HCT116 (cell line): ENCODE measurements at regions not wholly inside any gene's neighbourhood (a gene's known extent, or its start where the extent isn't known, plus 50 kb on each side); places are given as distances from the start of the nearest gene placed in this dataset.

Experiments used
- ATAC-seq: fragments of 200-7000 bp; cut with Tn5 transposase; 2 replicates; pipeline ENCODE4 v1.9.1; 2020; ENCODE audit warnings: mild to moderate bottlenecking, moderate library complexity
- BruUV-seq: library from RNA; stranded (reverse); fragments of 400-500 nt; replicated peaks from 2 replicates; lab custom pipeline; 2021; lab: Mats Ljungman, UMichigan
- CTCF ChIA-PET: fragments of 300-600 bp; sonication (Branson Sonifier 250); formaldehyde crosslinking; loops from one replicate; lab custom pipeline; 2021; ENCODE audit warnings: antibody characterized with exemption; lab: Charles Lee
- POLR2A ChIA-PET: fragments of 300-600, 350-600 bp; sonication (Branson Sonifier 250); formaldehyde crosslinking; loops from one replicate; lab custom pipeline; 2021; ENCODE audit warnings: antibody characterized with exemption; lab: Charles Lee
- RAD21 ChIA-PET, 2 experiments: fragments of 300-600 bp; sonication (Branson Sonifier 250); formaldehyde crosslinking; loops; one replicate each; lab custom pipeline; 2023; ENCODE audit warnings: low total read pairs in 2 of 2; ENCODE audit not compliant: uncharacterized antibody in 2 of 2, unreplicated experiment in 2 of 2, low non-redundant PET in 1 of 2; lab: Charles Lee
- DNase-seq: peaks from one replicate; pipeline ENCODE4 v3.0.0-alpha.2; 2010; ENCODE audit warnings: low read depth, low spot score
- H2AFZ ChIP-seq: fragments of 200-600 bp; shearing (Covaris generic), sonication (generic); 2 replicates; pipeline ENCODE4 v1.6.1; 2017; ENCODE audit warnings: low read depth, mixed run types, mixed read lengths, antibody characterized with exemption, low read length; ENCODE audit not compliant: poor library complexity, severe bottlenecking
- H3K27ac ChIP-seq: 2 replicates; pipeline ENCODE4 v1.5.1; 2012; ENCODE audit warnings: low read depth, low read length
- H3K27me3 ChIP-seq: fragments of 200-600 bp; sonication (generic); 2 replicates; pipeline ENCODE4 v1.6.1; 2016; ENCODE audit warnings: mixed run types, low read length, mixed read lengths; ENCODE audit not compliant: insufficient read depth
- H3K36me3 ChIP-seq, 2 experiments: fragments of 200-500 bp in 1 of 2; fragments of 200-600 bp in 1 of 2; sonication (Bioruptor generic) in 1 of 2; sonication (generic) in 1 of 2; 2 replicates each; pipeline versions ENCODE4 v1.5.1 to v1.6.1; 2014 to 2016; ENCODE audit warnings: low read length in 2 of 2, inconsistent platforms in 1 of 2, mixed read lengths in 1 of 2, mixed run types in 1 of 2; ENCODE audit not compliant: insufficient read depth in 2 of 2, control insufficient read depth in 1 of 2
- H3K4me1 ChIP-seq, 2 experiments: fragments of 200-600 bp in 1 of 2; sonication (generic) in 1 of 2; 2 replicates each; pipeline versions ENCODE4 v1.5.1 to v1.6.1; 2012 to 2017; ENCODE audit warnings: low read length in 2 of 2, inconsistent platforms in 1 of 2, mild to moderate bottlenecking in 1 of 2, mixed read lengths in 1 of 2, mixed run types in 1 of 2, moderate library complexity in 1 of 2; ENCODE audit not compliant: insufficient read depth in 2 of 2, control insufficient read depth in 1 of 2
- H3K4me2 ChIP-seq: fragments of 200-600 bp; sonication (generic); 2 replicates; pipeline ENCODE4 v1.6.1; 2017; ENCODE audit warnings: mixed run types, low read length, mixed read lengths
- H3K4me3 ChIP-seq, 2 experiments: fragments of 200-600 bp in 1 of 2; sonication (generic) in 1 of 2; replicated peaks in 1 of 2; 2 replicates each; pipeline ENCODE4 v1.5.1; 2011 to 2016; ENCODE audit warnings: low read length in 2 of 2, control low read depth in 1 of 2, low read depth in 1 of 2, mild to moderate bottlenecking in 1 of 2, mixed read lengths in 1 of 2, mixed run types in 1 of 2
- H3K79me2 ChIP-seq: fragments of 200-600 bp; sonication (generic); 2 replicates; pipeline ENCODE4 v1.6.1; 2017; ENCODE audit warnings: mild to moderate bottlenecking, mixed run types, low read length, moderate library complexity, mixed read lengths; ENCODE audit not compliant: insufficient read depth
- H3K9ac ChIP-seq: fragments of 200-600 bp; sonication (generic); 2 replicates; pipeline ENCODE4 v1.6.1; 2016; ENCODE audit warnings: low read length, mixed read lengths
- H3K9me2 ChIP-seq: fragments of 200-600 bp; sonication (generic), shearing (Covaris generic); 2 replicates; pipeline ENCODE4 v1.6.1; 2017; ENCODE audit warnings: mixed run types, mild to moderate bottlenecking, moderate library complexity; ENCODE audit not compliant: insufficient read depth
- H3K9me3 ChIP-seq, 2 experiments: fragments of 200-500 bp in 1 of 2; fragments of 200-600 bp in 1 of 2; sonication (Bioruptor generic) in 1 of 2; sonication (generic) in 1 of 2; 2 replicates each; pipeline ENCODE4 v1.6.1; 2014 to 2017; ENCODE audit warnings: low read length in 2 of 2, mixed read lengths in 2 of 2, inconsistent platforms in 1 of 2, low read depth in 1 of 2, mild to moderate bottlenecking in 1 of 2, mixed run types in 1 of 2, moderate library complexity in 1 of 2; ENCODE audit not compliant: control insufficient read depth in 1 of 2, insufficient read depth in 1 of 2
- H4K20me1 ChIP-seq: fragments of 200-600 bp; sonication (generic), shearing (Covaris generic); 2 replicates; pipeline ENCODE4 v1.6.1; 2017; ENCODE audit warnings: mixed run types, mild to moderate bottlenecking, moderate library complexity; ENCODE audit not compliant: insufficient read depth
- ELF1 ChIP-seq: IDR thresholded peaks from 2 replicates; pipeline ENCODE4 v1.6.1; 2012; ENCODE audit warnings: low read depth, borderline replicate concordance
- POLR2A ChIP-seq: IDR thresholded peaks from 2 replicates; pipeline ENCODE4 v1.7.0; 2011; ENCODE audit warnings: borderline replicate concordance; ENCODE audit not compliant: insufficient read depth, insufficient read length; ENCODE audit errors: extremely low read depth
- POLR2AphosphoS5 ChIP-seq: IDR thresholded peaks from 2 replicates; pipeline ENCODE4 v1.6.1; 2011; ENCODE audit warnings: mild to moderate bottlenecking, low read depth, low read length, moderate library complexity
- RAD21 ChIP-seq: IDR thresholded peaks from 2 replicates; pipeline ENCODE4 v1.6.1; 2012; ENCODE audit warnings: low read depth, mild to moderate bottlenecking
- SIN3A ChIP-seq: IDR thresholded peaks from 2 replicates; pipeline ENCODE4 v1.6.1; 2012; ENCODE audit warnings: low read depth
- SP1 ChIP-seq: IDR thresholded peaks from 2 replicates; pipeline ENCODE4 v1.6.1; 2012; ENCODE audit warnings: low read depth
- SRF ChIP-seq: IDR thresholded peaks from 2 replicates; pipeline ENCODE4 v1.6.1; 2012; ENCODE audit warnings: low read depth
- TCF7L2 ChIP-seq: IDR thresholded peaks from 2 replicates; pipeline ENCODE4 v1.7.0; 2011; ENCODE audit warnings: borderline replicate concordance, inconsistent platforms; ENCODE audit not compliant: insufficient read depth, insufficient read length; ENCODE audit errors: extremely low read depth
- YY1 ChIP-seq: IDR thresholded peaks from 2 replicates; pipeline ENCODE4 v1.6.1; 2011; ENCODE audit warnings: low read length, low read depth, moderate library complexity, mild to moderate bottlenecking; ENCODE audit not compliant: insufficient replicate concordance; ENCODE audit errors: extremely low read depth
- ZFX ChIP-seq: fragments of 450-650 bp; IDR thresholded peaks from 2 replicates; pipeline ENCODE4 v1.6.1; 2017
- intact Hi-C: fragments of 100-400 bp; cut with micrococcal nuclease; formaldehyde crosslinking; loops from 2 replicates; pipeline ENCODE4 v1.10.0; 2022
- TF ChIP-seq, protein P1 (sequence below): IDR thresholded peaks from 2 replicates; pipeline ENCODE4 v1.6.1; 2012
- TF ChIP-seq, protein P2 (sequence below): IDR thresholded peaks from 2 replicates; pipeline ENCODE4 v1.6.1; 2011; ENCODE audit warnings: mild to moderate bottlenecking, low read length, moderate library complexity; ENCODE audit not compliant: insufficient replicate concordance; ENCODE audit errors: extremely low read depth
- TF ChIP-seq, protein P3 (sequence below), 3 experiments: fragments of 200-600 bp in 1 of 3; sonication (generic) in 1 of 3; IDR thresholded peaks in 2 of 3; conservative IDR thresholded peaks in 1 of 3; 2 replicates each; pipeline ENCODE4 v1.5.1; 2012 to 2017; ENCODE audit warnings: low read depth in 2 of 3, low read length in 2 of 3, antibody characterized with exemption in 1 of 3, borderline replicate concordance in 1 of 3, control low read depth in 1 of 3, mild to moderate bottlenecking in 1 of 3, mixed read lengths in 1 of 3, mixed run types in 1 of 3, moderate library complexity in 1 of 3; ENCODE audit not compliant: insufficient read depth in 1 of 3
- TF ChIP-seq, protein P4 (sequence below): IDR thresholded peaks from 2 replicates; pipeline ENCODE4 v1.6.1; 2012

DNA sequence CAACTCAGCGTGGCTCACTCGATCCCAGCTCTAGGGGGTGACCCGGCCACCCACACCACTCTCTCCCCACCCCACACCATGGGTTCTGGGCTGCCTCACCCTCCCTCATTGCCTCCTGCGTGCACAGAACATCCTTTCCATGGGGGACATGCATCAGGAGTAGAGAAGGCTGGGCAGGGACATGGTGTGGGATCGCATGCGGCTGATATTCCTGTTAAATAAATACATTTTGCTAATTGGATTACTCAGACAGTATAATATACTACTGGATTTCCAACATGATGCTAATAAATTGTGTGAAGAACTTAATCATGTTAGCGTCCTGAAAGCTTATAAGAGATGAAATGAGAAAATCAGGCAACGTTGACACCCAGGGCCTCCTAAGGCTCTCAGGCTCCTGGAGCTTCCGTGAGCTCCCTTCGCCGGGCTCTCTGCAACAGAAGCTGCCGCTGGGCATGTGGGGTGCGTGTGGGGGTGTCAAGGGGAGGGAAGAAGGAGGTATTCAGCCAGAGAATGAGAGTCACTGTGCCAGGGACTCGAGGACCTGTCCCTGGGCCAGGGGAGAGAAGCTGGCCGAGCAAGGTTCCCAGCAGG is 173.1 kb upstream of the TNRC6C start:
- H3K4me3 ChIP-seq: no peak overlapping the region
- H3K9me3 ChIP-seq: no peaks in the 10 kb centered on the region
- H3K79me2 ChIP-seq: no peaks in the 10 kb centered on the region
- DNase-seq: no peak
- no peaks in the 10 kb centered on the region for H3K9me2 ChIP-seq
- no peak for ATAC-seq
- no TSS peak for BruUV-seq
- H3K4me1 ChIP-seq: no peaks in the 10 kb centered on the region
- H3K36me3 ChIP-seq: no peaks in the 10 kb centered on the region
- no peaks in the 10 kb centered on the region for H4K20me1 ChIP-seq
- no peak overlapping the region for H3K9ac ChIP-seq
- H2AFZ ChIP-seq: no peak overlapping the region
- ChIA-PET POLR2A (no interaction called here), RAD21 (no interaction called here), CTCF (no interaction called here)
- TF ChIP-seq ELF1 (no peak), TCF7L2 (no peak), POLR2A (no peak), SRF (no peak)
- intact Hi-C loops: no loop called here
- peaks cover 18% of the 10 kb centered on the region; the same call in 1 of the 2 replicates for H3K27me3 ChIP-seq
- H3K4me2 ChIP-seq: no peak overlapping the region
- no peak overlapping the region for H3K27ac ChIP-seq

DNA sequence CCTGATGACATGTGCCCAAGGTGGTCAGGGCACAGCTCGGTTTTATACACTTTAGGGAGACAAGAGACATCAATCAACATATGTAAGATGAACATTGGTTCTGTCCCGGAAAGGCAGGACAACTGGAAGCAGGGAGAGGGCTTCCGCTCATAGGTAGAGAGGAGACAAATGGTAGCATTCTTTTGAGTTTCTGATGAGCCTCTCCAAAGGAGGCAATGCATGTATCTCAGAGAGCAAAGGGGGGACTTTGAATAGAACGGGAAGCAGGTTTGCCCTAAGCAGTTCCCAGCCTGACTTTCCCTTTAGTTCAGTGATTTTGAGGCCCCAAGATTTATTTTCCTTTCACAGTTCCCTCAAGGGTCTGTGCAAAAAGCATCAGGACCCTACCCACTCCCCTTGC is 172.4 kb upstream of the TNRC6C start:
- TF ChIP-seq ZFX: no peak
- TF ChIP-seq YY1: no peak
- TF ChIP-seq, protein P1, sequence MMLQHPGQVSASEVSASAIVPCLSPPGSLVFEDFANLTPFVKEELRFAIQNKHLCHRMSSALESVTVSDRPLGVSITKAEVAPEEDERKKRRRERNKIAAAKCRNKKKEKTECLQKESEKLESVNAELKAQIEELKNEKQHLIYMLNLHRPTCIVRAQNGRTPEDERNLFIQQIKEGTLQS: no peak
- no peak for TF ChIP-seq SIN3A
- no peak for TF ChIP-seq POLR2AphosphoS5
- TF ChIP-seq, protein P2, sequence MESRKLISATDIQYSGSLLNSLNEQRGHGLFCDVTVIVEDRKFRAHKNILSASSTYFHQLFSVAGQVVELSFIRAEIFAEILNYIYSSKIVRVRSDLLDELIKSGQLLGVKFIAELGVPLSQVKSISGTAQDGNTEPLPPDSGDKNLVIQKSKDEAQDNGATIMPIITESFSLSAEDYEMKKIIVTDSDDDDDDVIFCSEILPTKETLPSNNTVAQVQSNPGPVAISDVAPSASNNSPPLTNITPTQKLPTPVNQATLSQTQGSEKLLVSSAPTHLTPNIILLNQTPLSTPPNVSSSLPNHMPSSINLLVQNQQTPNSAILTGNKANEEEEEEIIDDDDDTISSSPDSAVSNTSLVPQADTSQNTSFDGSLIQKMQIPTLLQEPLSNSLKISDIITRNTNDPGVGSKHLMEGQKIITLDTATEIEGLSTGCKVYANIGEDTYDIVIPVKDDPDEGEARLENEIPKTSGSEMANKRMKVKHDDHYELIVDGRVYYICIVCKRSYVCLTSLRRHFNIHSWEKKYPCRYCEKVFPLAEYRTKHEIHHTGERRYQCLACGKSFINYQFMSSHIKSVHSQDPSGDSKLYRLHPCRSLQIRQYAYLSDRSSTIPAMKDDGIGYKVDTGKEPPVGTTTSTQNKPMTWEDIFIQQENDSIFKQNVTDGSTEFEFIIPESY: no peak
- no peak for TF ChIP-seq RAD21
- no peak for TF ChIP-seq SRF
- TF ChIP-seq, protein P3, sequence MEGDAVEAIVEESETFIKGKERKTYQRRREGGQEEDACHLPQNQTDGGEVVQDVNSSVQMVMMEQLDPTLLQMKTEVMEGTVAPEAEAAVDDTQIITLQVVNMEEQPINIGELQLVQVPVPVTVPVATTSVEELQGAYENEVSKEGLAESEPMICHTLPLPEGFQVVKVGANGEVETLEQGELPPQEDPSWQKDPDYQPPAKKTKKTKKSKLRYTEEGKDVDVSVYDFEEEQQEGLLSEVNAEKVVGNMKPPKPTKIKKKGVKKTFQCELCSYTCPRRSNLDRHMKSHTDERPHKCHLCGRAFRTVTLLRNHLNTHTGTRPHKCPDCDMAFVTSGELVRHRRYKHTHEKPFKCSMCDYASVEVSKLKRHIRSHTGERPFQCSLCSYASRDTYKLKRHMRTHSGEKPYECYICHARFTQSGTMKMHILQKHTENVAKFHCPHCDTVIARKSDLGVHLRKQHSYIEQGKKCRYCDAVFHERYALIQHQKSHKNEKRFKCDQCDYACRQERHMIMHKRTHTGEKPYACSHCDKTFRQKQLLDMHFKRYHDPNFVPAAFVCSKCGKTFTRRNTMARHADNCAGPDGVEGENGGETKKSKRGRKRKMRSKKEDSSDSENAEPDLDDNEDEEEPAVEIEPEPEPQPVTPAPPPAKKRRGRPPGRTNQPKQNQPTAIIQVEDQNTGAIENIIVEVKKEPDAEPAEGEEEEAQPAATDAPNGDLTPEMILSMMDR (IDR thresholded peaks at IDR 0.05 in 2 of 3, conservative IDR thresholded peaks at IDR 0.05 in 1 of 3; ENCODE audit: borderline replicate concordance in 1 of 3, insufficient read depth in 1 of 3, low read depth in 2 of 3, low read length in 2 of 3): no peak
- TF ChIP-seq, protein P4, sequence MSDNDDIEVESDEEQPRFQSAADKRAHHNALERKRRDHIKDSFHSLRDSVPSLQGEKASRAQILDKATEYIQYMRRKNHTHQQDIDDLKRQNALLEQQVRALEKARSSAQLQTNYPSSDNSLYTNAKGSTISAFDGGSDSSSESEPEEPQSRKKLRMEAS: no peak
- TF ChIP-seq SP1: no peak
- Histone ChIP-seq H4K20me1 (no peaks in the 10 kb centered on the region), H3K4me1 (no peaks in the 10 kb centered on the region), H3K27ac (no peak overlapping the region), H3K36me3 (no peaks in the 10 kb centered on the region), H3K9ac (no peak overlapping the region), H2AFZ (no peak overlapping the region), H3K27me3 (peaks cover 18% of the 10 kb centered on the region; the same call in 1 of the 2 replicates), H3K4me2 (no peak overlapping the region), H3K9me3 (no peaks in the 10 kb centered on the region), H3K79me2 (no peaks in the 10 kb centered on the region), H3K9me2 (no peaks in the 10 kb centered on the region), H3K4me3 (no peak overlapping the region)
- no peak for DNase-seq
- no TSS peak for BruUV-seq
- ChIA-PET RAD21 (no interaction called here), CTCF (no interaction called here), POLR2A (no interaction called here)
- no peak for ATAC-seq
- intact Hi-C loops: no loop called here
